Mesothelial cell of epicardium (in vitro differentiated cells): ENCODE measurements at regions not wholly inside any gene's neighbourhood (a gene's known extent, or its start where the extent isn't known, plus 50 kb on each side); places are given as distances from the start of the nearest gene placed in this dataset. TPM values are rescaled to one million over a fixed set of nuclear protein-coding genes. Genes with fewer than 3 reads are reported as not detected.

Experiments used
- DNase-seq, 2 experiments: peaks; one replicate each; pipeline ENCODE4 v3.0.0; 2021; ENCODE audit warnings: low spot score in 2 of 2; ENCODE audit not compliant: unreplicated experiment in 2 of 2
- H3K27ac Mint-ChIP-seq: 2 replicates; pipeline ENCODE4 v1.8.0; 2021; ENCODE audit warnings: mixed read lengths
- H3K27me3 Mint-ChIP-seq: 2 replicates; pipeline ENCODE4 v1.8.0; 2021; ENCODE audit warnings: low read depth, mixed read lengths
- H3K36me3 Mint-ChIP-seq: 2 replicates; pipeline ENCODE4 v1.8.0; 2021; ENCODE audit warnings: mixed read lengths
- H3K4me1 Mint-ChIP-seq: 2 replicates; pipeline ENCODE4 v1.8.0; 2021; ENCODE audit warnings: mixed read lengths
- H3K4me3 Mint-ChIP-seq: 2 replicates; pipeline ENCODE4 v1.8.0; 2021; ENCODE audit warnings: mild to moderate bottlenecking, moderate library complexity, mixed read lengths
- H3K9me3 Mint-ChIP-seq: 2 replicates; pipeline ENCODE4 v1.8.0; 2021; ENCODE audit warnings: mixed read lengths
- microRNA-seq: library from miRNA; unstranded; fragments of <30 nt; microRNA quantifications from one replicate; pipeline ENCODE4 v1.2.0, GENCODE V29; 2021; ENCODE audit warnings: inconsistent platforms, mixed read lengths
- TF ChIP-seq, protein P1 (sequence below): fragments of 200-600 bp; sonication (generic); IDR thresholded peaks from one replicate; pipeline ENCODE4 v1.5.0; 2021; ENCODE audit warnings: antibody characterized with exemption; ENCODE audit not compliant: unreplicated experiment

DNA sequence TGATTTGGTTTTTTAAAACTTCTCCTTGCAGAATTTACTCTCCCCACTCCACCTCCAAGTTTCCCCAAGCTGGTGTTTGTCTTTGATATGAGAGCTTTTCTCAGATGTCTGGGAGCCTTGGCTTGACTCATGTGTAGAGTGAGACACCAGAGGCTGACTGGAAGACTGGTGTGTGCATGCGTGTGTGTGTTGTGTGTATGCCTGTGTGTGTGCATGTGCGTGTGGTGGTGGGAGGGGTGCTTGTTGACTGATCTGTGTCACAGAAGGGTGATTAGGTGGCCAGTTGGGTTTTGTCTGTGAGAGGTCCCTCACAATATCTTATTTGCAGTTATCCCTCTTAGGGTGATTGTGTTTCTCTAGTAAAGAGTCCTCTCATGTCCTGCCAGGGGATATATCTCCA lies 50.5 kb upstream of the HPCAL1 start:
- no peak overlapping the region for H3K27ac Mint-ChIP-seq
- peaks cover 2% of the 10 kb centered on the region for H3K4me1 Mint-ChIP-seq
- DNase-seq: no peak
- no peaks in the 10 kb centered on the region for H3K36me3 Mint-ChIP-seq
- peaks cover 22% of the 10 kb centered on the region for H3K9me3 Mint-ChIP-seq
- H3K4me3 Mint-ChIP-seq: no peak overlapping the region
- no peaks in the 10 kb centered on the region for H3K27me3 Mint-ChIP-seq
- TF ChIP-seq, protein P1, sequence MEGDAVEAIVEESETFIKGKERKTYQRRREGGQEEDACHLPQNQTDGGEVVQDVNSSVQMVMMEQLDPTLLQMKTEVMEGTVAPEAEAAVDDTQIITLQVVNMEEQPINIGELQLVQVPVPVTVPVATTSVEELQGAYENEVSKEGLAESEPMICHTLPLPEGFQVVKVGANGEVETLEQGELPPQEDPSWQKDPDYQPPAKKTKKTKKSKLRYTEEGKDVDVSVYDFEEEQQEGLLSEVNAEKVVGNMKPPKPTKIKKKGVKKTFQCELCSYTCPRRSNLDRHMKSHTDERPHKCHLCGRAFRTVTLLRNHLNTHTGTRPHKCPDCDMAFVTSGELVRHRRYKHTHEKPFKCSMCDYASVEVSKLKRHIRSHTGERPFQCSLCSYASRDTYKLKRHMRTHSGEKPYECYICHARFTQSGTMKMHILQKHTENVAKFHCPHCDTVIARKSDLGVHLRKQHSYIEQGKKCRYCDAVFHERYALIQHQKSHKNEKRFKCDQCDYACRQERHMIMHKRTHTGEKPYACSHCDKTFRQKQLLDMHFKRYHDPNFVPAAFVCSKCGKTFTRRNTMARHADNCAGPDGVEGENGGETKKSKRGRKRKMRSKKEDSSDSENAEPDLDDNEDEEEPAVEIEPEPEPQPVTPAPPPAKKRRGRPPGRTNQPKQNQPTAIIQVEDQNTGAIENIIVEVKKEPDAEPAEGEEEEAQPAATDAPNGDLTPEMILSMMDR: no peak

DNA sequence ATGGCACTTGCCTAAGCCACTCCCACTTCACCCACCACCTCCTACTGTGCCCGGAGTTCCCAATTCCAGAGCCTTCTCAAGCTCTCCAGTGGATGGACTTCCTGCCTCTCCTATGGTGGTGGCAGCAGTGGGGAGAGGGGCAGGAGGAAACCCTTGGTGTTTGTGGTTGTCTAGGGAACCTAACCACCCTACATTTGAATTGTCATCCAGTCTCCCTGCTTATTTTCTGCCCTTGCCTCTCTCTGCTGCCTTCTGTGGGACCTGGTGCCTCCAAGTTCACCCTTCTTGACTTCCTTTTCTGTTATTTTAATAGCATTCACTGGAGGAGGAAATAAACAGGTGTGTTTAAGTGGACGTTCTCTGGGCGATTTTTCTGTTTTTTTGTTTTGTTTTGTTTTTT lies 50.0 kb upstream of the HPCAL1 start:
- Mint-ChIP-seq H3K27ac (no peak overlapping the region), H3K4me3 (no peak overlapping the region), H3K4me1 (peaks cover 2% of the 10 kb centered on the region), H3K27me3 (no peaks in the 10 kb centered on the region), H3K36me3 (no peaks in the 10 kb centered on the region), H3K9me3 (peaks cover 22% of the 10 kb centered on the region)
- TF ChIP-seq, protein P1: no peak
- no peak for DNase-seq

Small RNA genes lying in the stretch of these regions (microRNA-seq; reads per million reads assigned to microRNA genes)
- not detected for gene MIR4261
